ENCODE measurements at regions not wholly inside any gene's neighbourhood (a gene's known extent, or its start where the extent isn't known, plus 50 kb on each side); places are given as distances from the start of the nearest gene placed in this dataset.

DNA sequence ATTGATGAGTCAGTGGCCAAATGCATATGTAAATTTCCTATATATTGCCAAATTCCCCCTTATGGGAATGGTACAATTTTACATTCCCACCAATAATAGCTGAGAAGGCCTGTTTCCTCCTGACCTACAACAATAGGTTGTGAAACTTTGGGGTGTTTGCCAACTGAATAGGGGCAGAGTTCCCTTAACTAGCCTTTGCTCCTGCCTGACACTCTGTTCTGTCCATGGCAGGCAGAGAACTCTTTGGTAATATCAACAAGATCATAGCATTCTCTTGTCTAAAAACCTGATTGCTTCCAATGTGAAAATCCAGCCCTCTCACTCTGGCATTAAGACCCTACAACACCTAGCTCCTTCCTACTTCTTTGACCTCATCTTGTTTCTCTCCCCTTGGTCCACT lies 149.7 kb downstream of the HAPSTR1 start:
- TF ChIP-seq, protein P1, sequence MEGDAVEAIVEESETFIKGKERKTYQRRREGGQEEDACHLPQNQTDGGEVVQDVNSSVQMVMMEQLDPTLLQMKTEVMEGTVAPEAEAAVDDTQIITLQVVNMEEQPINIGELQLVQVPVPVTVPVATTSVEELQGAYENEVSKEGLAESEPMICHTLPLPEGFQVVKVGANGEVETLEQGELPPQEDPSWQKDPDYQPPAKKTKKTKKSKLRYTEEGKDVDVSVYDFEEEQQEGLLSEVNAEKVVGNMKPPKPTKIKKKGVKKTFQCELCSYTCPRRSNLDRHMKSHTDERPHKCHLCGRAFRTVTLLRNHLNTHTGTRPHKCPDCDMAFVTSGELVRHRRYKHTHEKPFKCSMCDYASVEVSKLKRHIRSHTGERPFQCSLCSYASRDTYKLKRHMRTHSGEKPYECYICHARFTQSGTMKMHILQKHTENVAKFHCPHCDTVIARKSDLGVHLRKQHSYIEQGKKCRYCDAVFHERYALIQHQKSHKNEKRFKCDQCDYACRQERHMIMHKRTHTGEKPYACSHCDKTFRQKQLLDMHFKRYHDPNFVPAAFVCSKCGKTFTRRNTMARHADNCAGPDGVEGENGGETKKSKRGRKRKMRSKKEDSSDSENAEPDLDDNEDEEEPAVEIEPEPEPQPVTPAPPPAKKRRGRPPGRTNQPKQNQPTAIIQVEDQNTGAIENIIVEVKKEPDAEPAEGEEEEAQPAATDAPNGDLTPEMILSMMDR (IDR thresholded peaks at IDR 0.05), result no peak
- no peak for TF ChIP-seq SIN3A (IDR thresholded peaks at IDR 0.05; ENCODE audit: borderline replicate concordance, insufficient read depth, low read depth, low read length)
- TF ChIP-seq, protein P2, sequence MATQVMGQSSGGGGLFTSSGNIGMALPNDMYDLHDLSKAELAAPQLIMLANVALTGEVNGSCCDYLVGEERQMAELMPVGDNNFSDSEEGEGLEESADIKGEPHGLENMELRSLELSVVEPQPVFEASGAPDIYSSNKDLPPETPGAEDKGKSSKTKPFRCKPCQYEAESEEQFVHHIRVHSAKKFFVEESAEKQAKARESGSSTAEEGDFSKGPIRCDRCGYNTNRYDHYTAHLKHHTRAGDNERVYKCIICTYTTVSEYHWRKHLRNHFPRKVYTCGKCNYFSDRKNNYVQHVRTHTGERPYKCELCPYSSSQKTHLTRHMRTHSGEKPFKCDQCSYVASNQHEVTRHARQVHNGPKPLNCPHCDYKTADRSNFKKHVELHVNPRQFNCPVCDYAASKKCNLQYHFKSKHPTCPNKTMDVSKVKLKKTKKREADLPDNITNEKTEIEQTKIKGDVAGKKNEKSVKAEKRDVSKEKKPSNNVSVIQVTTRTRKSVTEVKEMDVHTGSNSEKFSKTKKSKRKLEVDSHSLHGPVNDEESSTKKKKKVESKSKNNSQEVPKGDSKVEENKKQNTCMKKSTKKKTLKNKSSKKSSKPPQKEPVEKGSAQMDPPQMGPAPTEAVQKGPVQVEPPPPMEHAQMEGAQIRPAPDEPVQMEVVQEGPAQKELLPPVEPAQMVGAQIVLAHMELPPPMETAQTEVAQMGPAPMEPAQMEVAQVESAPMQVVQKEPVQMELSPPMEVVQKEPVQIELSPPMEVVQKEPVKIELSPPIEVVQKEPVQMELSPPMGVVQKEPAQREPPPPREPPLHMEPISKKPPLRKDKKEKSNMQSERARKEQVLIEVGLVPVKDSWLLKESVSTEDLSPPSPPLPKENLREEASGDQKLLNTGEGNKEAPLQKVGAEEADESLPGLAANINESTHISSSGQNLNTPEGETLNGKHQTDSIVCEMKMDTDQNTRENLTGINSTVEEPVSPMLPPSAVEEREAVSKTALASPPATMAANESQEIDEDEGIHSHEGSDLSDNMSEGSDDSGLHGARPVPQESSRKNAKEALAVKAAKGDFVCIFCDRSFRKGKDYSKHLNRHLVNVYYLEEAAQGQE (IDR thresholded peaks at IDR 0.05; ENCODE audit: insufficient read depth in 1 of 2, low read depth in 2 of 2, low read length in 1 of 2), result no peak
- TF ChIP-seq TCF7L2 (IDR thresholded peaks at IDR 0.05; ENCODE audit: low read depth, low read length), result no peak
- TF ChIP-seq POLR2AphosphoS5 (IDR thresholded peaks at IDR 0.05; ENCODE audit: low read depth, low read length), result no peak
- ChIA-PET POLR2A (no interaction called here), CTCF (no interaction called here)
- no peak for DNase-seq (ENCODE audit: low read depth, low spot score)
- Histone ChIP-seq H3K36me3 (ENCODE audit: control insufficient read depth, insufficient read depth, low read length) (no peaks in the 10 kb centered on the region), H3K4me3 (ENCODE audit: low read depth in 2 of 2, low read length in 2 of 2) (no peak overlapping the region), H3K9me3 (ENCODE audit: control insufficient read depth, insufficient read depth, low read depth, low read length) (no peaks in the 10 kb centered on the region), H3K27ac (ENCODE audit: low read length) (no peak overlapping the region), H3K27me3 (ENCODE audit: control insufficient read depth, insufficient read depth, low read length) (no peaks in the 10 kb centered on the region; the same call in none of the 2 replicates), H3K4me1 (ENCODE audit: control insufficient read depth, insufficient read depth, low read length) (no peaks in the 10 kb centered on the region)
- BruUV-seq (replicated peaks), result no TSS peak
- intact Hi-C loops (cut with micrococcal nuclease; ENCODE audit: unreplicated experiment), result no loop called here
- ATAC-seq, result no peak
- in situ Hi-C loops (cut with HindIII; ENCODE audit: low pct_unique_long_range_greater_than_20kb, low sequenced_read_pairs), result no loop called here

DNA sequence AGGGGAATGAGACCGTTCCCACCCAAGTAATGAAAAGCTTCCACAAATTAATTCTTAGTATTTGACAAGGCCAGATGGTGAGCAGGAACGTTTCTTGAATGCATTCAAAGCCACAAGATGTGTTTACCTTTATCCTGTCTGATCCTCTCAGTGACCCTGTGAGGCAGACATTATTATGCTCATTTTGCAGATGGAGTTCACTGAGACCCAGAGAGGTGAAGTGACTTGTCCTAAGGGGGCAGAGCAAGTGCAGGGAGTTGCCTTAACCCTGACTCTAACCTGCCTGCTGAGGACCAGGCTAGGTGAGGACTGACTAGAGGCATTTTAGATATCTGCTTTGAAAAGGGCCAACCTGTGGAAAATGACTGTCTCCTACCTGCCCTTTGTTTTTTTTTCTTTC lies 156.7 kb downstream of the HAPSTR1 start:
- Histone ChIP-seq H3K9me3 (ENCODE audit: control insufficient read depth, insufficient read depth, low read depth, low read length) (no peaks in the 10 kb centered on the region), H3K4me1 (ENCODE audit: control insufficient read depth, insufficient read depth, low read length) (no peaks in the 10 kb centered on the region), H3K4me3 (ENCODE audit: low read depth in 2 of 2, low read length in 2 of 2) (no peak overlapping the region), H3K36me3 (ENCODE audit: control insufficient read depth, insufficient read depth, low read length) (no peaks in the 10 kb centered on the region), H3K27me3 (ENCODE audit: control insufficient read depth, insufficient read depth, low read length) (0 out of 2 replicates have a peak, but pooled peaks cover 2% of the 10 kb centered on the region), H3K27ac (ENCODE audit: low read length) (no peak overlapping the region)
- CTCF ChIA-PET, result interaction anchor here (0.7 kb wide), 1 partner anchor 78 kb away, joined by 7 read pairs; no protein-coding TSS in a partner anchor
- in situ Hi-C loops (cut with HindIII; ENCODE audit: low pct_unique_long_range_greater_than_20kb, low sequenced_read_pairs), result no loop called here
- TF ChIP-seq, protein P2 (IDR thresholded peaks at IDR 0.05; ENCODE audit: insufficient read depth in 1 of 2, low read depth in 2 of 2, low read length in 1 of 2), result no peak
- TF ChIP-seq TCF7L2 (IDR thresholded peaks at IDR 0.05; ENCODE audit: low read depth, low read length) (no peak), POLR2AphosphoS5 (IDR thresholded peaks at IDR 0.05; ENCODE audit: low read depth, low read length) (no peak)
- TF ChIP-seq, protein P1 (IDR thresholded peaks at IDR 0.05), result no peak
- DNase-seq (ENCODE audit: low read depth, low spot score) (no peak), ATAC-seq (no peak)
- POLR2A ChIA-PET, result no interaction called here
- no TSS peak for BruUV-seq (replicated peaks)
- intact Hi-C loops (cut with micrococcal nuclease; ENCODE audit: unreplicated experiment), result no loop called here
